ENCODE measurements at regions not wholly inside any gene's neighbourhood (a gene's known extent, or its start where the extent isn't known, plus 50 kb on each side); places are given as distances from the start of the nearest gene placed in this dataset.

DNA sequence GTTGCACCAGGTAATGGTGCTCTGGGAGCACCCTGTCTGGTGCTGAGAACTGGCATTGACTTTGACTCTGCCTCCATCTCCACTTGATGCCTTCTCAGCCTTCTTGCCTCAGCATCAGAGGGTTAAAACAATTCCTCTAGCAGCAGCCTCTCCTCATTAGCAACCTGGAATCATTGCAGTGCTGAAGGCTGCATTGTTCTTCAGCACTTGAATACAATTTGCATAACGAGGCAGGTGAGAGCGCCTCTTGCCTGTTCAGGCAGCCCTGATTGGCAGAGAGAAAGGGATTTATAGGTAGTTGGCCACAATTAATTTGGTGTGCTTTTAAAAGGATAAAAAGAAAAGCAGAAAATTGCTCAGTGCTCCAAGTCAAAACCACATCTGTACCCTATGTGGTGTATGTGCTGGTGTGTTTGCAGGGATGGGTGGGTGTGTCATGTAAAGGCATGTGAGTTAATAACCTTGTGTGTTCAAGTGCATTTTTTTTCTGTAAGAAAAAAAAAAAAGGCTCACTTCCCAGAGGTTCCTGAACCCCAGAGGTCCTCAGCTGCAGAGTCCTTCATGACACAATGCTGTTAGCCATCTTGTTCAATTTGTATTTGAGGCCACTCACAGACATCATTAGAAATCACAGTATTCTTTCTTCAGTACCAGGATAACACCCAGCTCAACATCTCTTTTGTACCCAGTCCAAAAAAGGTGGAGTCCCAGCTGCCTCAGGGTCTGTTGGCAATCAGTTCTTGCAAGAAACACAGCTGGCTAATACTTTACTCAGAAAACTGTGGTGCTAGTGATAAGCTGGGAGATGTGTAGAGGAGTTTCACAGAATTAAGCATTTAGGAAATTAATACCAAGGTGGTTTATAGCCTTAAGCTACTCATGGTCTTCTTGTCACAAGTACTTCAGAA is 385.6 kb downstream of the GRIN2B start:
- no peaks in the 10 kb centered on the region for H3K36me3 ChIP-seq (replicated peaks)
- TF ChIP-seq, protein P1, sequence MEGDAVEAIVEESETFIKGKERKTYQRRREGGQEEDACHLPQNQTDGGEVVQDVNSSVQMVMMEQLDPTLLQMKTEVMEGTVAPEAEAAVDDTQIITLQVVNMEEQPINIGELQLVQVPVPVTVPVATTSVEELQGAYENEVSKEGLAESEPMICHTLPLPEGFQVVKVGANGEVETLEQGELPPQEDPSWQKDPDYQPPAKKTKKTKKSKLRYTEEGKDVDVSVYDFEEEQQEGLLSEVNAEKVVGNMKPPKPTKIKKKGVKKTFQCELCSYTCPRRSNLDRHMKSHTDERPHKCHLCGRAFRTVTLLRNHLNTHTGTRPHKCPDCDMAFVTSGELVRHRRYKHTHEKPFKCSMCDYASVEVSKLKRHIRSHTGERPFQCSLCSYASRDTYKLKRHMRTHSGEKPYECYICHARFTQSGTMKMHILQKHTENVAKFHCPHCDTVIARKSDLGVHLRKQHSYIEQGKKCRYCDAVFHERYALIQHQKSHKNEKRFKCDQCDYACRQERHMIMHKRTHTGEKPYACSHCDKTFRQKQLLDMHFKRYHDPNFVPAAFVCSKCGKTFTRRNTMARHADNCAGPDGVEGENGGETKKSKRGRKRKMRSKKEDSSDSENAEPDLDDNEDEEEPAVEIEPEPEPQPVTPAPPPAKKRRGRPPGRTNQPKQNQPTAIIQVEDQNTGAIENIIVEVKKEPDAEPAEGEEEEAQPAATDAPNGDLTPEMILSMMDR (IDR thresholded peaks at IDR 0.05; ENCODE audit: low read depth, low read length, missing control alignments) = no peak
- no peak overlapping the region for H3K4me3 ChIP-seq (ENCODE audit: low read depth, low read length)
- DNase-seq = no peak
- no peak overlapping the region for H3K27ac ChIP-seq
- H3K27me3 ChIP-seq (replicated peaks) = no peaks in the 10 kb centered on the region
- in situ Hi-C loops (cut with HindIII; ENCODE audit: low pct_ligation_motif_present, low sequenced_read_pairs) = no loop called here

DNA sequence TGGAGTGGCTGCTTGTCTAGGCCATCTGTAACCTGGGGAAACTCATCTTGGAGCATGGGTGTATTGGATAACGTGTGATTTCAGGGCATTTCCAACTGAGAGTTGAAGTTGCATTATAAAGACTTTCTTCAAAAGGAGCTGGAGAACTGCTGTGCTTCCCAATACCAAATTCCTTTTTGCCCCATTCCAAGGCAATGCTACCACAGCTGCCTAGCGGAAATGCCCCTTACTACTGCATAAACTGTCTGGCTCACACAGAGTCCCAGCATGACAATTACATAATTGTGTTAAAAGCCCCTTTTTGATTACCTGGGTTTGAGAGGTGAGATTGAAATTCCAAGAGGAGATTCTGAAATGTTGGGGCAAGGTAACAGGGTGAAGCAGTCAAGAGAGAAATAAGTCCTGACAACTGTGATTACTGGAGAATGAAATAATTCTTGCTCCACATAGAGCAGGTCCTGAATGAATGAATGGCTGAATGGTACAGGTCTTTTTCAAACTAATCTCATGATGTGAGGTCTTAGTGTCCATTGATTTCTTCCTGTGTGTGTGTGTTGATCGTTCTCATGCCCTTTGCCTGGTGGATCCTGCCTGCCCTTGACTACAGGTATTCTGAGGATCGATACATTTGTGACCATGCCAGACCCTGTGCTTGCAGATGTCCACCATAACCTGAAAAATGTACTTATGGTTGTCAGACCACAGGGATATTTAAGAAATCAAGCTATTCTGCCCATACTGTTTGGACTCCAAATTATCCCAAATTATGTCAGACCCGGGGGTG is 386.5 kb downstream of the GRIN2B start:
- Histone ChIP-seq H3K4me3 (ENCODE audit: low read depth, low read length) (no peak overlapping the region), H3K36me3 (replicated peaks) (no peaks in the 10 kb centered on the region), H3K27ac (no peak overlapping the region), H3K27me3 (replicated peaks) (no peaks in the 10 kb centered on the region)
- in situ Hi-C loops (cut with HindIII; ENCODE audit: low pct_ligation_motif_present, low sequenced_read_pairs) = no loop called here
- no peak for DNase-seq
- TF ChIP-seq, protein P1 (IDR thresholded peaks at IDR 0.05; ENCODE audit: low read depth, low read length, missing control alignments) = no peak

DNA sequence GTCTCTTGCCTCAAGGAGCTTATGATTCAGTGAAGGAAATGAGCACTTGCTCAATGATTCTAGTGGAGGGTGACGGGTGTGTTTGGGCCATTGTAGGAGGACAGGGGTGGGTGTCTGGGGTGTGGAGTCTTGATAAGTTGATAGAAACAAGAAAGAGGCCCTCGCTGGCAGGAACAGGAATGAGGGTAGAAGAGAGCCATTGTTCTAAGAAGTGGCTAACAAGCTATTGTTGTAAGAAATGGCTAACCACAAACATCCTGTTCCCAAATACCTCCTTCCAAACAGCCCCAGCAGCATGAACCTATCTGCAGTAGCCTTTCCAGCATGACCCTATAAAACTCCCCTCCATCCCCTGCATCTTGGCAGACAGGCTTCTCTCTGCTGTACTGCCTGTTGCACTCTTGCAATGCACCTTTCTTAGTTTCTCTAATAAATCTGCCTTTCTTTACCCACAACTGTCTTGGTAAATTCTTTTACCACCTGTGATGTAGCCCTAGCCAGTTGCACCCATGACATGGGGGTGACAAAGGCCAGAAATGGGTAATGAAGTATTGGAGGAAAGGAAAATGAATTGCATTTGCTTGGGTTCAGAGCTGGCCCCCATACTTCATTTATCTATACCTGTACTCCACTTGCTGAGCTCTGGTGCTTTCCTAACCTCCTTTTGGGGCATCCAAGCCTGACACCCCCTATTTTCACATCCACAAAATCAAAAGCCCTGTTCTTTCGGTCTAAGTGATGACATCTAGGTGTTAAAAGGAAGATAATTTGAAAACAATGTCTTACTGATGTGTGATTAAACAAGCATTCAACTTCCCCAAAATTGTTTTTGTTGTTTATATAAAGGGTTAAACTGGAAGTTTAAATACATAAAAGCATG is 389.1 kb downstream of the GRIN2B start:
- in situ Hi-C loops (cut with HindIII; ENCODE audit: low pct_ligation_motif_present, low sequenced_read_pairs) = no loop called here
- TF ChIP-seq, protein P1 (IDR thresholded peaks at IDR 0.05; ENCODE audit: low read depth, low read length, missing control alignments) = no peak
- H3K27me3 ChIP-seq (replicated peaks) = no peaks in the 10 kb centered on the region
- DNase-seq = no peak
- H3K4me3 ChIP-seq (ENCODE audit: low read depth, low read length) = no peak overlapping the region
- H3K36me3 ChIP-seq (replicated peaks) = no peaks in the 10 kb centered on the region
- no peak overlapping the region for H3K27ac ChIP-seq

DNA sequence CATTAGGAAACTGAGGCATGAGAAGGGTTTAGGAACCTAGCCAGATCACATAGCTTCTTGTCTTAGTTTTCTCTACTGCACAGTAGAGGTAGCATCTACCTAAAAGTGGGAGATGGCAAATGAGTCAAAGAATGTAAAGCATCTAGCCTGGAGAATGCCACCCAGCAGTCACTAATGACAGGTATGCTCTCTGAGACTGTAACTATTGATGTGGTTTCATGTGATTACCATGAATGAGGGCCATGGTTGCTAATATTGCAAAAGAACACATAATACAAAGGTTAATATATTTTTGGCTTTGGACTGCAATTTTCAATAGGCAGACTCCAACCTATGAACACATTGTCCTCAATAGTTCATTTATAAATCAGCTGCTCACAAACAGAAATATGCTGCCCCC is 389.9 kb downstream of the GRIN2B start:
- no peak overlapping the region for H3K4me3 ChIP-seq (ENCODE audit: low read depth, low read length)
- in situ Hi-C loops (cut with HindIII; ENCODE audit: low pct_ligation_motif_present, low sequenced_read_pairs) = no loop called here
- H3K27me3 ChIP-seq (replicated peaks) = no peaks in the 10 kb centered on the region
- no peaks in the 10 kb centered on the region for H3K36me3 ChIP-seq (replicated peaks)
- TF ChIP-seq, protein P1 (IDR thresholded peaks at IDR 0.05; ENCODE audit: low read depth, low read length, missing control alignments) = no peak
- DNase-seq = no peak
- no peak overlapping the region for H3K27ac ChIP-seq

DNA sequence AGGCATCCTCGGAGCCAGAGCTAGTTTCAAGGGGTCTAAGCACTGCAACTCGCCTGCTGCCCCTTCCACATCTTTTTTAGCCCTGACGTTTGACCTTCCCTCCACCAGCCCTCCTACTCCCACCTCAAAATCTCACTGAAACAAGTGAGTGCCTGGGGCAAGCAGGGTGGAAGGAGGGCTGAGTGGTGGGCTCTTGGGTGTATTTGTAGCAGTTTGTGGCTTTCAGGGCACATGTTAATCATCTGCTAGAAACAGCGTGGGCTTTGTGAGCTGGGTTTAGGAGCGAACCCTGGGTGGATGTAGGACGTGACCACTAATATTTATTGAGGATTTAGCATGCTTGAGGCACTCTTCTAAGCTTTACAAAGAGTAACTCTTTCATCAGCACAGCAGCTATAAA is 390.3 kb downstream of the GRIN2B start:
- Histone ChIP-seq H3K4me3 (ENCODE audit: low read depth, low read length) (no peak overlapping the region), H3K27ac (no peak overlapping the region), H3K36me3 (replicated peaks) (no peaks in the 10 kb centered on the region), H3K27me3 (replicated peaks) (no peaks in the 10 kb centered on the region)
- TF ChIP-seq, protein P1 (IDR thresholded peaks at IDR 0.05; ENCODE audit: low read depth, low read length, missing control alignments) = no peak
- in situ Hi-C loops (cut with HindIII; ENCODE audit: low pct_ligation_motif_present, low sequenced_read_pairs) = no loop called here
- DNase-seq = no peak
